Activated CD8-positive, alpha-beta T cell treated with anti-CD3 and anti-CD28 coated beads, Interleukin-2, amount 10 ng/mL, durations not matched to agents 7 days and 5 days (primary cell): ENCODE measurements at regions not wholly inside any gene's neighbourhood (a gene's known extent, or its start where the extent isn't known, plus 50 kb on each side); places are given as distances from the start of the nearest gene placed in this dataset.

Source experiments
- ATAC-seq: fragments of 150-1000 bp; cut with Tn5 transposase; one replicate; pipeline ENCODE4 v1.10.0; 2021; ENCODE audit warnings: moderate library complexity
- CTCF ChIA-PET: fragments of 350-600 bp; sonication (Branson Sonifier 250); formaldehyde crosslinking; loops from one replicate; lab custom pipeline; 2021; ENCODE audit warnings: antibody characterized with exemption; lab: Charles Lee
- POLR2A ChIA-PET: fragments of 350-600 bp; sonication (Branson Sonifier 250); formaldehyde crosslinking; loops from one replicate; lab custom pipeline; 2021; ENCODE audit warnings: antibody characterized with exemption; lab: Charles Lee
- DNase-seq: peaks from one replicate; pipeline ENCODE4 v3.0.0-alpha.2; 2020
- H3K27ac Mint-ChIP-seq: one replicate; pipeline ENCODE4 v1.8.0; 2021; ENCODE audit warnings: mild to moderate bottlenecking, mixed read lengths
- H3K27me3 Mint-ChIP-seq: one replicate; pipeline ENCODE4 v1.8.0; 2021; ENCODE audit warnings: low read depth, mixed read lengths
- H3K36me3 Mint-ChIP-seq: one replicate; pipeline ENCODE4 v1.8.0; 2021; ENCODE audit warnings: low read depth, mixed read lengths
- H3K4me1 Mint-ChIP-seq: one replicate; pipeline ENCODE4 v1.8.0; 2021; ENCODE audit warnings: low read depth, mixed read lengths
- H3K4me3 Mint-ChIP-seq: one replicate; pipeline ENCODE4 v1.8.0; 2021; ENCODE audit warnings: mild to moderate bottlenecking, mixed read lengths
- H3K9me3 Mint-ChIP-seq: one replicate; pipeline ENCODE4 v1.8.0; 2022; ENCODE audit warnings: mixed read lengths; ENCODE audit not compliant: insufficient read depth

DNA sequence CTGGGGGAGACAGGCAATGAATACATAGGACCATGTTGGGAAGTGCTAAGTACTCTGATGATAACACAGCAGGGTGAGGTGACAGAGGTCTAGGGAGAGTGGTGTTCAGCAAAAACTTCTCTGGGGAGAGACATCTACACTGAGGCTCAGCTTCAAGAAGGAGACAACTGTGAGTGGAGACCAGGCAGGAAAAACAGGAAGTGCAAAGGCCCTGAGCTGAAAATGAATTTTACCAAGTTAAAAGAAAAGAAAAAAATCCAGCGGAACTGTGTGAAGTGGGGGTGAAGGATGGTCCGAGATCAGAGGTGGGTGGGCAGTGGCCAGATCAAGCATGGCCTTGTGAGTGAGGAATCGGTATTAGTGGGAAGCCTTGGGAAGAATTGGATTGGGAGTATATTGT lies 110.1 kb upstream of the CLSTN2 start:
- Mint-ChIP-seq H3K4me3 (no peak overlapping the region), H3K27me3 (no peaks in the 10 kb centered on the region), H3K36me3 (no peaks in the 10 kb centered on the region), H3K9me3 (no peaks in the 10 kb centered on the region), H3K27ac (no peak overlapping the region), H3K4me1 (no peaks in the 10 kb centered on the region)
- ChIA-PET CTCF (no interaction called here), POLR2A (no interaction called here)
- no peak for DNase-seq
- ATAC-seq = no peak

- Mint-ChIP-seq H3K4me1 (no peaks in the 10 kb centered on the region), H3K27ac (no peak overlapping the region), H3K36me3 (no peaks in the 10 kb centered on the region), H3K9me3 (no peaks in the 10 kb centered on the region), H3K4me3 (no peak overlapping the region), H3K27me3 (no peaks in the 10 kb centered on the region)
- ATAC-seq = no peak
- no peak for DNase-seq
- ChIA-PET POLR2A (no interaction called here), CTCF (no interaction called here)
Observed at GRCh38 chr3:139814646-139815045, 120.3 kb upstream of the CLSTN2 start.

- DNase-seq (no peak), ATAC-seq (no peak)
- no peaks in the 10 kb centered on the region for H3K9me3 Mint-ChIP-seq
- no peaks in the 10 kb centered on the region for H3K4me1 Mint-ChIP-seq
- H3K36me3 Mint-ChIP-seq = no peaks in the 10 kb centered on the region
- no peaks in the 10 kb centered on the region for H3K27me3 Mint-ChIP-seq
- ChIA-PET CTCF (interaction anchor here (0.6 kb wide), 1 partner anchor 264 kb away, joined by 3 read pairs; no protein-coding TSS in a partner anchor), POLR2A (no interaction called here)
- H3K27ac Mint-ChIP-seq = no peak overlapping the region
- no peak overlapping the region for H3K4me3 Mint-ChIP-seq
Observed at GRCh38 chr3:139811331-139811730, 123.7 kb upstream of the CLSTN2 start.

GRCh38 chr3:139808201-139808600 lies 126.8 kb upstream of the CLSTN2 start:
- ChIA-PET CTCF (no interaction called here), POLR2A (no interaction called here)
- Mint-ChIP-seq H3K27ac (no peak overlapping the region), H3K9me3 (no peaks in the 10 kb centered on the region), H3K36me3 (no peaks in the 10 kb centered on the region), H3K4me1 (no peaks in the 10 kb centered on the region), H3K4me3 (no peak overlapping the region), H3K27me3 (no peaks in the 10 kb centered on the region)
- no peak for ATAC-seq
- DNase-seq = no peak

GRCh38 chr3:139803294-139803693 lies 125.5 kb upstream of the NMNAT3 start:
- Mint-ChIP-seq H3K4me3 (no peak overlapping the region), H3K36me3 (no peaks in the 10 kb centered on the region), H3K27me3 (no peaks in the 10 kb centered on the region), H3K27ac (no peak overlapping the region), H3K9me3 (no peaks in the 10 kb centered on the region), H3K4me1 (no peaks in the 10 kb centered on the region)
- ChIA-PET CTCF (no interaction called here), POLR2A (no interaction called here)
- DNase-seq (no peak), ATAC-seq (no peak)

GRCh38 chr3:139797724-139798343 lies 120.1 kb upstream of the NMNAT3 start:
- H3K27ac Mint-ChIP-seq = no peak overlapping the region
- no peak for ATAC-seq
- no peak overlapping the region for H3K4me3 Mint-ChIP-seq
- CTCF ChIA-PET = no interaction called here
- no peaks in the 10 kb centered on the region for H3K9me3 Mint-ChIP-seq
- peak; percentile 42 for DNase-seq
- no peaks in the 10 kb centered on the region for H3K4me1 Mint-ChIP-seq
- POLR2A ChIA-PET = no interaction called here
- no peaks in the 10 kb centered on the region for H3K27me3 Mint-ChIP-seq
- H3K36me3 Mint-ChIP-seq = no peaks in the 10 kb centered on the region

- Mint-ChIP-seq H3K4me3 (no peak overlapping the region), H3K27me3 (no peaks in the 10 kb centered on the region), H3K27ac (no peak overlapping the region), H3K36me3 (no peaks in the 10 kb centered on the region), H3K9me3 (no peaks in the 10 kb centered on the region), H3K4me1 (no peaks in the 10 kb centered on the region)
- ChIA-PET CTCF (no interaction called here), POLR2A (no interaction called here)
- ATAC-seq (no peak), DNase-seq (no peak)
Observed at GRCh38 chr3:139794469-139795265, 116.9 kb upstream of the NMNAT3 start.

DNA sequence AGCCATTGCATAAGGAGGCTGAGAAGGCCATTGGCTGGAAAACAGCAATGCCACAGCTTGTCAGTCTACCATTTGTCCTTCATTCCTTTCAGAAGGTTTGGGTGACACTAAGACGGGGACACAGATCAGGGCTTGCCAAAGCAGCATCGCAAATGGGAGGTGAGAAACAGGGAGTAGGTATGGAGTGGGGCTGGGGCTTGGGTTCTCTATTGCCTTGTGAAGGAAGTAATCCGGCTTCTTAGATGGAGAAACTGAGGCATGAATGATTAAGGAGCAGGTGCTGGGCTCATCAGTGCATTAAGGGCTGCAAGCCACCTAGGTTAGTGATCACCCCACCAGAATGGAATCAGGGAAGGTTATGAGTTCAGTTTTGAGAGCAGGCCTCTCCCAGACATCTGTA lies 115.6 kb upstream of the NMNAT3 start:
- Mint-ChIP-seq H3K27ac (no peak overlapping the region), H3K36me3 (no peaks in the 10 kb centered on the region), H3K4me3 (no peak overlapping the region), H3K9me3 (no peaks in the 10 kb centered on the region), H3K4me1 (no peaks in the 10 kb centered on the region), H3K27me3 (no peaks in the 10 kb centered on the region)
- ChIA-PET CTCF (no interaction called here), POLR2A (no interaction called here)
- ATAC-seq (no peak), DNase-seq (no peak)

GRCh38 chr3:139780593-139780992 lies 102.8 kb upstream of the NMNAT3 start:
- Mint-ChIP-seq H3K27me3 (no peaks in the 10 kb centered on the region), H3K27ac (no peak overlapping the region), H3K4me1 (no peaks in the 10 kb centered on the region), H3K36me3 (no peaks in the 10 kb centered on the region), H3K4me3 (no peak overlapping the region), H3K9me3 (no peaks in the 10 kb centered on the region)
- ATAC-seq = no peak
- ChIA-PET CTCF (no interaction called here), POLR2A (no interaction called here)
- DNase-seq = no peak

DNA sequence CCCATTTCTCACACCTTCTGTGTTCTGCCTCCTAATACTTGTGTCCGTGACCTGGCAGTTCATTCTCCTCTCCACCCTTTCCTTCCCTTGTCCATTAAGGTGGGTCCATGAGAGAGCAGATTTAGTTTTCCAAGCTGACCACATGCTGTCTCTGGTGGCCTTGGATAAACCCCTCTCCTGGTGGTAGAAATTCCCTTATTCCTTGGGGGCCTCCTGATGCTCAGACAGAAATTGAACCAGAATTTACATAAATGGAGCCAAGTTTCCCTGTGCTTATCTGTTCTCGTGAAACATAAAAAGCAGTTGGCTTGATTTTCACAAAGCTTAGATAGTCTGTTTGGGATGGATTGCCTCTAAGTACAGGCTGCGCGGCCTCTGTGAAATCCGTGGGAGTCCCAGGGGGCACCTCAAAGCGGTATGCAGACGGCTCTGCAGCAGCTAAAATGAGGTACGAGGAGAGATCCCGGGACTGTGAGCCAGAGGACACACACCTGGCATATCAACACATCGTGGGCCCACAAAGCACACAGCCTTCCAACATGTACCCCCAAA lies 101.0 kb upstream of the NMNAT3 start:
- POLR2A ChIA-PET = no interaction called here
- Mint-ChIP-seq H3K36me3 (no peaks in the 10 kb centered on the region), H3K27ac (no peak overlapping the region), H3K27me3 (no peaks in the 10 kb centered on the region), H3K9me3 (no peaks in the 10 kb centered on the region), H3K4me1 (no peaks in the 10 kb centered on the region), H3K4me3 (no peak overlapping the region)
- ATAC-seq (no peak), DNase-seq (no peak)
- CTCF ChIA-PET = no interaction called here

DNA sequence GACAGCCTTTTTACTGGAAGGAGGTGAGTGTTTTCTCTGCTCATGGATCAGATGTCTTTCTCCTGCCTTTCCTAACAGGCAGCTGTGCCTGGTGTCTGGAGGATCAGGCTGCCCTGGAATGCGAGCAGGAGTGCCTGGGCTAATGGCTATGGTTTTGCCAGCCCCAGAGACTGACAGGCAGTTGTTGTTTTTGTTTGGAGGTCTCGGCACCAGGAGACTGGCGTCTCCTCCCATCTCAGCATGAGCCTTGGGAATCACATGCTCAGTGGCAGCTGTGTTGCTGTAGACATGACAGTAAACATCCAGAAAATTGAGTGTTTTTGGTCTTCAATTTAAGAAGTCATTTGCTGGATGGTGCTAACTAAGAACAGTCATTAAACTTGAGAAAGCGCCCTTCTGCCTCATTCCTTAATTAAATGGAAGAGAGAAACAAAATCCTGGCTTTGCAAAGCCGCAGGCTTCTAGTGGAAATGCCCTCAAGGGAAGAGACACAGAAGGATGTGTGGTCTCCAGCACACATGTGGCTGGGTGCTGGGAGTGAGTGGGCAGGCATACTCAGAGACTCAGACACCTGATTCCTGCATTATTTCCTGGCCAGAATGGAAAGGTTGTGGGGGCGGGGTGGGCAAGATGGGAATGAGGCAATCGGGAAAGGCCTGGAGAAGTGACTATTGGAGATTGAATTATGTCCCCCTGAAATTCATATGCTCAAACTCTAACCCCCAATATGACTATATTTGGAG lies 97.0 kb upstream of the NMNAT3 start:
- no peak overlapping the region for H3K27ac Mint-ChIP-seq
- no peaks in the 10 kb centered on the region for H3K36me3 Mint-ChIP-seq
- H3K4me1 Mint-ChIP-seq = no peaks in the 10 kb centered on the region
- H3K4me3 Mint-ChIP-seq = no peak overlapping the region
- CTCF ChIA-PET = no interaction called here
- no peaks in the 10 kb centered on the region for H3K9me3 Mint-ChIP-seq
- POLR2A ChIA-PET = no interaction called here
- no peak for ATAC-seq
- H3K27me3 Mint-ChIP-seq = no peaks in the 10 kb centered on the region
- DNase-seq = no peak
